GM12865 (cell line): ENCODE measurements at regions not wholly inside any gene's neighbourhood (a gene's known extent, or its start where the extent isn't known, plus 50 kb on each side); places are given as distances from the start of the nearest gene placed in this dataset.

ENCODE experiments used
- DNase-seq: peaks from one replicate; pipeline ENCODE4 v3.0.0; 2010; ENCODE audit warnings: low read depth
- H3K4me3 ChIP-seq: 2 replicates; pipeline ENCODE4 v1.5.1; 2011; ENCODE audit warnings: mild to moderate bottlenecking, low read depth, low read length, control low read depth
- TF ChIP-seq, protein P1 (sequence below): IDR thresholded peaks from 2 replicates; pipeline ENCODE4 v1.5.1; 2011; ENCODE audit warnings: low read length, control low read depth, low read depth, inconsistent platforms; ENCODE audit not compliant: insufficient read depth; ENCODE audit errors: missing control alignments

- peak; percentile 49 for DNase-seq
- TF ChIP-seq, protein P1, sequence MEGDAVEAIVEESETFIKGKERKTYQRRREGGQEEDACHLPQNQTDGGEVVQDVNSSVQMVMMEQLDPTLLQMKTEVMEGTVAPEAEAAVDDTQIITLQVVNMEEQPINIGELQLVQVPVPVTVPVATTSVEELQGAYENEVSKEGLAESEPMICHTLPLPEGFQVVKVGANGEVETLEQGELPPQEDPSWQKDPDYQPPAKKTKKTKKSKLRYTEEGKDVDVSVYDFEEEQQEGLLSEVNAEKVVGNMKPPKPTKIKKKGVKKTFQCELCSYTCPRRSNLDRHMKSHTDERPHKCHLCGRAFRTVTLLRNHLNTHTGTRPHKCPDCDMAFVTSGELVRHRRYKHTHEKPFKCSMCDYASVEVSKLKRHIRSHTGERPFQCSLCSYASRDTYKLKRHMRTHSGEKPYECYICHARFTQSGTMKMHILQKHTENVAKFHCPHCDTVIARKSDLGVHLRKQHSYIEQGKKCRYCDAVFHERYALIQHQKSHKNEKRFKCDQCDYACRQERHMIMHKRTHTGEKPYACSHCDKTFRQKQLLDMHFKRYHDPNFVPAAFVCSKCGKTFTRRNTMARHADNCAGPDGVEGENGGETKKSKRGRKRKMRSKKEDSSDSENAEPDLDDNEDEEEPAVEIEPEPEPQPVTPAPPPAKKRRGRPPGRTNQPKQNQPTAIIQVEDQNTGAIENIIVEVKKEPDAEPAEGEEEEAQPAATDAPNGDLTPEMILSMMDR = no peak
Measured at GRCh38 chr15:95875121-95875643, 455.3 kb upstream of the NR2F2 start.

GRCh38 chr15:95880031-95880570 lies 450.4 kb upstream of the NR2F2 start:
- no peak for DNase-seq
- TF ChIP-seq, protein P1 = no peak
- H3K4me3 ChIP-seq = no peak overlapping the region

More at GRCh38 chr15:95875121-95875643, 455.3 kb upstream of the NR2F2 start:
- H3K4me3 ChIP-seq = no peak overlapping the region

GRCh38 chr15:95880630-95881029 lies 449.9 kb upstream of the NR2F2 start:
- DNase-seq = no peak
- TF ChIP-seq, protein P1 = no peak
- no peak overlapping the region for H3K4me3 ChIP-seq

DNA sequence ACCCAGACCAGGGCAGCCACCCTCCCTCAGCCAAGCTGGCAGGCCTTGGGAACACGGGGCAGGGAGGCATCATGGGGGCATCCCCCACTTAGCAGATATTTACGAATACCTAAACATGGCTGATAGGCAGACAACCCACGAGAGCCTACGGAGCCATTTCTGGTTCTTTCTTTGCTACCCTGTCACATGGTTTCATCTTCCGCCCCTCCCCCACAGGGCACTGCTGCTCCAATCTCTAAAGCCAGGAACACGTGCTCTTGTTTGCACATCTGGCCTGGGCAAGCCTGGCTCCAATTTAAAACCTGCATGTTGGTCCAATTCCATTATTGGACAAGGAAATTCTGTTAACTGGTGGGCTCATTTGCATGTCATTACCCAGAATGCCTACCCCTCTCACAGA lies 447.4 kb upstream of the NR2F2 start:
- DNase-seq = no peak
- TF ChIP-seq, protein P1 = no peak
- H3K4me3 ChIP-seq = no peak overlapping the region

DNA sequence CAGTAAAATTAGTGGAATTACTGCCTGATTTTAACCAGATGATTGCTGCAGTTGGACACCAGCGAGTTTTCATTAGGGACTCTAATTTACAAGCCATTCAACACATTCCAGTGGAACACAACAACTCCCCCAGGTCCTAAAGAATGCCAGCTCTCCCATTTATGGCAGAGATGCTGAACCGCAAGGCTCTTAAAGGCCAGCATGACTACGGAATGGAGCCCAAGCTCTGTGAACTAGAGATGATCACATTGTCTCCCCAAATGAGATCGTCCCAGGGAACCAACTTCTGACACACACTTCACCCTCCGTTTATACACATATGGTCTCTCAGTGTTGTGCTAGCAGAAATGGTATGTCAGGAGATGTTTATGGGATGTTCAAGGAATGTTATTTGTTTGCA lies 446.2 kb upstream of the NR2F2 start:
- DNase-seq = no peak
- TF ChIP-seq, protein P1 = no peak
- H3K4me3 ChIP-seq = no peak overlapping the region

- no peak for DNase-seq
- TF ChIP-seq, protein P1 = no peak
- H3K4me3 ChIP-seq = no peak overlapping the region
Measured at GRCh38 chr15:95887666-95888390, 442.7 kb upstream of the NR2F2 start.

DNA sequence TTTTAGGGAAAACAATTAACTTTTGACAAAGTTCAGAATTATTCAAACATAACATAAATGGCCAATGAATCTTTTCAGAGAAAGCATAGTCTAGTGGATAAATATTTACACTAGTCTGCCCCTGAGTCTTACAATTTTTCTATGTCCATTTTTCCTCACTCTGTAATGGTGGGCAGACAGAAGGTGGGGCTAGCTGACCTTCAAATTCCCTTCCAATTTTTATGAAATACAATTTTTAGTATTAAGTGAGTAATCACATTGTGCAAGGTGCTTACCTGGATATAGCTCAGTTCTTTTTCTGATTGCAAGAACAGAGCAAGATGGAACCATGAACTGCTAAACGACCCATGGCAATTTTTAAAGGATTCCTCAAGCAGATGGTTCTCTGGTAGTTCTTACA lies 441.7 kb upstream of the NR2F2 start:
- TF ChIP-seq, protein P1 = no peak
- DNase-seq = no peak
- no peak overlapping the region for H3K4me3 ChIP-seq
